OCI-LY3 (cell line): ENCODE measurements at regions not wholly inside any gene's neighbourhood (a gene's known extent, or its start where the extent isn't known, plus 50 kb on each side); places are given as distances from the start of the nearest gene placed in this dataset.

Source experiments
- EZH2phosphoT487 ChIP-seq: fragments of 200-600 bp; shearing (Covaris generic); IDR thresholded peaks from 2 replicates; pipeline ENCODE4 v1.6.1; 2018; ENCODE audit warnings: antibody characterized with exemption, mixed run types, low read depth
- TF ChIP-seq, protein P1 (sequence below): fragments of 200-600, 300-600 bp; sonication (generic); IDR thresholded peaks from 2 replicates; pipeline ENCODE4 v1.5.1; 2014; ENCODE audit warnings: antibody characterized with exemption, low read length, low read depth

- TF ChIP-seq, protein P1, sequence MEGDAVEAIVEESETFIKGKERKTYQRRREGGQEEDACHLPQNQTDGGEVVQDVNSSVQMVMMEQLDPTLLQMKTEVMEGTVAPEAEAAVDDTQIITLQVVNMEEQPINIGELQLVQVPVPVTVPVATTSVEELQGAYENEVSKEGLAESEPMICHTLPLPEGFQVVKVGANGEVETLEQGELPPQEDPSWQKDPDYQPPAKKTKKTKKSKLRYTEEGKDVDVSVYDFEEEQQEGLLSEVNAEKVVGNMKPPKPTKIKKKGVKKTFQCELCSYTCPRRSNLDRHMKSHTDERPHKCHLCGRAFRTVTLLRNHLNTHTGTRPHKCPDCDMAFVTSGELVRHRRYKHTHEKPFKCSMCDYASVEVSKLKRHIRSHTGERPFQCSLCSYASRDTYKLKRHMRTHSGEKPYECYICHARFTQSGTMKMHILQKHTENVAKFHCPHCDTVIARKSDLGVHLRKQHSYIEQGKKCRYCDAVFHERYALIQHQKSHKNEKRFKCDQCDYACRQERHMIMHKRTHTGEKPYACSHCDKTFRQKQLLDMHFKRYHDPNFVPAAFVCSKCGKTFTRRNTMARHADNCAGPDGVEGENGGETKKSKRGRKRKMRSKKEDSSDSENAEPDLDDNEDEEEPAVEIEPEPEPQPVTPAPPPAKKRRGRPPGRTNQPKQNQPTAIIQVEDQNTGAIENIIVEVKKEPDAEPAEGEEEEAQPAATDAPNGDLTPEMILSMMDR, result no peak
- no peak for TF ChIP-seq EZH2phosphoT487
Observed at GRCh38 chr1:244231572-244232315, 180.7 kb downstream of the ZBTB18 start.
